AG04449 (cell line): ENCODE measurements at regions not wholly inside any gene's neighbourhood (a gene's known extent, or its start where the extent isn't known, plus 50 kb on each side); places are given as distances from the start of the nearest gene placed in this dataset.

Source experiments
- CTCF ChIA-PET: fragments of 350-600 bp; formaldehyde crosslinking; extraction: SDS; loops from one replicate; lab custom pipeline; 2021; ENCODE audit warnings: antibody characterized with exemption; lab: Yijun Ruan, JAX
- POLR2A ChIA-PET: fragments of 400-600, 350-600 bp; formaldehyde crosslinking; extraction: SDS; loops from one replicate; lab custom pipeline; 2020; ENCODE audit warnings: antibody characterized with exemption, inconsistent platforms; lab: Yijun Ruan, JAX
- DNase-seq: peaks from one replicate; pipeline ENCODE4 v3.0.0-alpha.2; 2010; ENCODE audit warnings: low read depth, low spot score
- H3K4me3 ChIP-seq: 2 replicates; pipeline ENCODE4 v1.5.1; 2011; ENCODE audit warnings: low read depth, mild to moderate bottlenecking, control low read depth, low read length
- CTCF ChIP-seq: IDR thresholded peaks from one replicate; pipeline ENCODE4 v1.5.1; 2011; ENCODE audit warnings: mild to moderate bottlenecking, moderate library complexity, low read length, control low read depth, inconsistent platforms; ENCODE audit not compliant: insufficient read depth; ENCODE audit errors: missing control alignments

- ChIA-PET CTCF (interaction anchor here (1.0 kb wide), 1 partner anchor 9 kb away, joined by 3 read pairs; no protein-coding TSS in a partner anchor), POLR2A (no interaction called here)
- DNase-seq, result no peak
- no peak overlapping the region for H3K4me3 ChIP-seq
- TF ChIP-seq CTCF, result no peak
Observed at GRCh38 chr5:143678148-143678905, 133.6 kb upstream of the HMHB1 start.

GRCh38 chr5:143677403-143677802, 134.6 kb upstream of the HMHB1 start:
- ChIA-PET POLR2A (no interaction called here), CTCF (no interaction called here)
- H3K4me3 ChIP-seq, result no peak overlapping the region
- DNase-seq, result no peak
- TF ChIP-seq CTCF, result no peak

- ChIA-PET POLR2A (no interaction called here), CTCF (no interaction called here)
- no peak overlapping the region for H3K4me3 ChIP-seq
- TF ChIP-seq CTCF, result no peak
- DNase-seq, result no peak
Observed at GRCh38 chr5:143676802-143677201, 135.2 kb upstream of the HMHB1 start.

GRCh38 chr5:143674469-143674786, 137.5 kb upstream of the HMHB1 start:
- TF ChIP-seq CTCF, result no peak
- DNase-seq, result no peak
- POLR2A ChIA-PET, result no interaction called here
- CTCF ChIA-PET, result interaction anchor here (0.9 to 1.0 kb wide), 2 partner anchors 11 to 38 kb away, joined by 3 to 4 read pairs; no protein-coding TSS in a partner anchor
- H3K4me3 ChIP-seq, result no peak overlapping the region

- ChIA-PET POLR2A (no interaction called here), CTCF (interaction anchor here (0.9 to 1.0 kb wide), 3 partner anchors 11 to 294 kb away, joined by 3 to 4 read pairs (median 3); no protein-coding TSS in a partner anchor)
- H3K4me3 ChIP-seq, result no peak overlapping the region
- no peak for DNase-seq
- TF ChIP-seq CTCF, result no peak
Observed at GRCh38 chr5:143673676-143674468, 138.1 kb upstream of the HMHB1 start.

- ChIA-PET CTCF (no interaction called here), POLR2A (no interaction called here)
- H3K4me3 ChIP-seq, result no peak overlapping the region
- TF ChIP-seq CTCF, result no peak
- DNase-seq, result no peak
Observed at GRCh38 chr5:143672806-143673205, 139.2 kb upstream of the HMHB1 start.
